ENCODE measurements at regions not wholly inside any gene's neighbourhood (a gene's known extent, or its start where the extent isn't known, plus 50 kb on each side); places are given as distances from the start of the nearest gene placed in this dataset.

- no peak overlapping the region for H3K27ac ChIP-seq (ENCODE audit: low read depth in 1 of 2, low read length in 2 of 2)
- DNase-seq, result no peak
- WGBS (ENCODE audit: insufficient coverage), result 40% methylated on average over 1 of the region's 3 CpGs
Observed at GRCh38 chr2:48856657-48857056, 101.1 kb upstream of the LHCGR start.

GRCh38 chr2:48856144-48856543 is 100.6 kb upstream of the LHCGR start:
- no peak overlapping the region for H3K27ac Mint-ChIP-seq
- H3K9ac ChIP-seq (ENCODE audit: insufficient read depth, low read length, poor library complexity, severe bottlenecking), result no peak overlapping the region
- intact Hi-C loops (cut with micrococcal nuclease), result no loop called here

More at GRCh38 chr2:48856657-48857056, 101.1 kb upstream of the LHCGR start:
- H3K4me1 Mint-ChIP-seq, result no peaks in the 10 kb centered on the region
- intact Hi-C loops (cut with micrococcal nuclease), result no loop called here
- peaks cover 0 to 4% (median 2%) of the 10 kb centered on the region in 3 donors for H3K27me3 Mint-ChIP-seq (ENCODE audit: low read depth in 3 of 3)
- TF ChIP-seq, protein P1, sequence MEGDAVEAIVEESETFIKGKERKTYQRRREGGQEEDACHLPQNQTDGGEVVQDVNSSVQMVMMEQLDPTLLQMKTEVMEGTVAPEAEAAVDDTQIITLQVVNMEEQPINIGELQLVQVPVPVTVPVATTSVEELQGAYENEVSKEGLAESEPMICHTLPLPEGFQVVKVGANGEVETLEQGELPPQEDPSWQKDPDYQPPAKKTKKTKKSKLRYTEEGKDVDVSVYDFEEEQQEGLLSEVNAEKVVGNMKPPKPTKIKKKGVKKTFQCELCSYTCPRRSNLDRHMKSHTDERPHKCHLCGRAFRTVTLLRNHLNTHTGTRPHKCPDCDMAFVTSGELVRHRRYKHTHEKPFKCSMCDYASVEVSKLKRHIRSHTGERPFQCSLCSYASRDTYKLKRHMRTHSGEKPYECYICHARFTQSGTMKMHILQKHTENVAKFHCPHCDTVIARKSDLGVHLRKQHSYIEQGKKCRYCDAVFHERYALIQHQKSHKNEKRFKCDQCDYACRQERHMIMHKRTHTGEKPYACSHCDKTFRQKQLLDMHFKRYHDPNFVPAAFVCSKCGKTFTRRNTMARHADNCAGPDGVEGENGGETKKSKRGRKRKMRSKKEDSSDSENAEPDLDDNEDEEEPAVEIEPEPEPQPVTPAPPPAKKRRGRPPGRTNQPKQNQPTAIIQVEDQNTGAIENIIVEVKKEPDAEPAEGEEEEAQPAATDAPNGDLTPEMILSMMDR (IDR thresholded peaks at IDR 0.05), result no peak
- H4K20me1 ChIP-seq (ENCODE audit: insufficient read depth, low read length), result no peaks in the 10 kb centered on the region
- H3K9ac ChIP-seq (ENCODE audit: insufficient read depth, low read length, poor library complexity, severe bottlenecking), result no peak overlapping the region
- H3K4me2 ChIP-seq (replicated peaks; ENCODE audit: extremely low read depth, low read length, poor library complexity, severe bottlenecking), result no peak overlapping the region
- H3K36me3 ChIP-seq (replicated peaks in 1 of 2; ENCODE audit: control insufficient read depth in 1 of 2, insufficient read depth in 2 of 2, low read length in 2 of 2), result no peaks in the 10 kb centered on the region
- no peak overlapping the region for H3K4me3 ChIP-seq (replicated peaks in 1 of 3; ENCODE audit: low read depth in 2 of 3, low read length in 3 of 3)
- H3K27ac Mint-ChIP-seq, result no peak overlapping the region
- no peaks in the 10 kb centered on the region for H3K27me3 ChIP-seq (ENCODE audit: control insufficient read depth in 2 of 2, insufficient read depth in 2 of 2, low read length in 2 of 2)
- no peaks in the 10 kb centered on the region for H3K4me1 ChIP-seq (ENCODE audit: control insufficient read depth in 1 of 2, insufficient read depth in 2 of 2, low read length in 2 of 2)
- no peak overlapping the region for H3K4me3 Mint-ChIP-seq
- no peaks in the 10 kb centered on the region for H3K79me2 ChIP-seq (ENCODE audit: insufficient read depth, low read length)
- H3K36me3 Mint-ChIP-seq, result no peaks in the 10 kb centered on the region
- no peak overlapping the region for H2AFZ ChIP-seq (ENCODE audit: insufficient read depth, low read depth, low read length, poor library complexity, severe bottlenecking)
- H3K9me3 Mint-ChIP-seq, result peaks cover 0 to 1% (median 0%) of the 10 kb centered on the region in 7 donors
- H3K9me3 ChIP-seq (replicated peaks in 1 of 2; ENCODE audit: control insufficient read depth in 1 of 2, insufficient read depth in 1 of 2, low read length in 2 of 2), result no peaks in the 10 kb centered on the region

More at GRCh38 chr2:48856144-48856543, 100.6 kb upstream of the LHCGR start:
- no peaks in the 10 kb centered on the region for H3K4me1 ChIP-seq (ENCODE audit: control insufficient read depth in 1 of 2, insufficient read depth in 2 of 2, low read length in 2 of 2)
- Mint-ChIP-seq H3K36me3 (no peaks in the 10 kb centered on the region), H3K4me1 (no peaks in the 10 kb centered on the region), H3K4me3 (no peak overlapping the region), H3K27me3 (ENCODE audit: low read depth in 3 of 3) (peaks cover 2 to 4% (median 3%) of the 10 kb centered on the region in 3 donors), H3K9me3 (peaks cover 0 to 1% (median 0%) of the 10 kb centered on the region in 7 donors)
- no peaks in the 10 kb centered on the region for H3K27me3 ChIP-seq (ENCODE audit: control insufficient read depth in 2 of 2, insufficient read depth in 2 of 2, low read length in 2 of 2)
- no peaks in the 10 kb centered on the region for H3K9me3 ChIP-seq (replicated peaks in 1 of 2; ENCODE audit: control insufficient read depth in 1 of 2, insufficient read depth in 1 of 2, low read length in 2 of 2)
- no peak overlapping the region for H2AFZ ChIP-seq (ENCODE audit: insufficient read depth, low read depth, low read length, poor library complexity, severe bottlenecking)
- no peaks in the 10 kb centered on the region for H3K36me3 ChIP-seq (replicated peaks in 1 of 2; ENCODE audit: control insufficient read depth in 1 of 2, insufficient read depth in 2 of 2, low read length in 2 of 2)
- no peak for DNase-seq
- no peaks in the 10 kb centered on the region for H3K79me2 ChIP-seq (ENCODE audit: insufficient read depth, low read length)
- H3K27ac ChIP-seq (ENCODE audit: low read depth in 1 of 2, low read length in 2 of 2), result no peak overlapping the region
- no peak overlapping the region for H3K4me3 ChIP-seq (replicated peaks in 1 of 3; ENCODE audit: low read depth in 2 of 3, low read length in 3 of 3)
- H3K4me2 ChIP-seq (replicated peaks; ENCODE audit: extremely low read depth, low read length, poor library complexity, severe bottlenecking), result no peak overlapping the region
- no peaks in the 10 kb centered on the region for H4K20me1 ChIP-seq (ENCODE audit: insufficient read depth, low read length)
- 100% methylated on average over 1 of the region's 4 CpGs for WGBS (ENCODE audit: insufficient coverage)
- TF ChIP-seq, protein P1 (IDR thresholded peaks at IDR 0.05), result no peak

Data from CD14-positive monocyte (primary cell).